Endothelial cell of umbilical vein (primary cell): ENCODE measurements at regions not wholly inside any gene's neighbourhood (a gene's known extent, or its start where the extent isn't known, plus 50 kb on each side); places are given as distances from the start of the nearest gene placed in this dataset.

ENCODE experiments used
- CTCF ChIP-seq, 2 donors: IDR thresholded peaks; 1 replicate in 1 of 2; 2 replicates in 1 of 2; pipeline ENCODE4 v1.5.1; 2011; ENCODE audit warnings: low read length in 2 of 2, mild to moderate bottlenecking in 2 of 2, moderate library complexity in 2 of 2, control low read depth in 1 of 2, inconsistent platforms in 1 of 2, low read depth in 1 of 2; ENCODE audit not compliant: insufficient read depth in 1 of 2; ENCODE audit errors: extremely low read depth in 1 of 2
- JUN ChIP-seq: IDR thresholded peaks from 2 replicates; pipeline ENCODE4 v1.6.1; 2011; ENCODE audit warnings: borderline replicate concordance, low read depth; ENCODE audit not compliant: insufficient read length, insufficient read depth

GRCh38 chr12:19850346-19851065, 411.2 kb downstream of the AEBP2 start:
- no peak for TF ChIP-seq JUN
- no peak for TF ChIP-seq CTCF (IDR thresholded peaks at IDR 0.05; ENCODE audit: extremely low read depth in 1 of 2, insufficient read depth in 1 of 2, low read depth in 1 of 2, low read length in 2 of 2)
